Breast epithelium (tissue), 3 donors: ENCODE measurements at regions not wholly inside any gene's neighbourhood (a gene's known extent, or its start where the extent isn't known, plus 50 kb on each side); places are given as distances from the start of the nearest gene placed in this dataset.

ENCODE experiments used
- CTCF ChIP-seq, 3 donors: fragments of 450-650 bp; IDR thresholded peaks; one replicate each; pipeline ENCODE4 v1.5.1; 2016 to 2017; ENCODE audit warnings: antibody characterized with exemption in 3 of 3, mild to moderate bottlenecking in 3 of 3, moderate library complexity in 3 of 3
- POLR2A ChIP-seq: fragments of 450-650 bp; IDR thresholded peaks from one replicate; pipeline ENCODE4 v1.6.1; 2016; ENCODE audit warnings: antibody characterized with exemption, mild to moderate bottlenecking, moderate library complexity

DNA sequence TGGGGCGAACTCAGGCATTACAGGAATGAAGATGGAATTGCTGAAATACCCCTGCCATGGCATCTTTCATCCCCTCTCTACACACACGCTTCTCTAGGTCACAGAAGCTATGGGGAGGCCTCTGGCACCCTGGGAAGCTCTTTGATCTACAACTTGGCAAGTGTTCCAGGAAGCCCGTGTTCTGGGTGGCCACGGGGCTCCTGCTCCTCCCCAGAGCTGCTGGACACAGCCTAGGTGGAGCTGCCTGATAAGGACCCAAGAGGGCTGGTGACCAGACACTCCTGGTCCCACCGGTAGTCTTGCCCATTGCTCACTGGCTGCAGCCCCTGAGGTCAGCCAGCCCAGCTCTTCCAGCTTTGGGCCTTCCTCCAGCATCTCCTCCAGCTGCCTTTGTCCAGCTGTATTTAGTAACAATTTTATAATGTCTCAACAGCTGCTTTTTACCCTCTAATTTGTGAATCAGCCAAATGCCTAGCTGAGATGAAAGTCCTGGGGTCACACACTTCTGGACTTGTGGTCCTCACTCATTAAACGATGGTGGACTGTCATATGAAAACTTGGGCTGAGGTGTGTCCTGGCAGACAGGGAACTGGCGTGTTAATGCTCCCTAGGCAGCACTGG, 72.8 kb upstream of the SPATA13 start:
- no peak for TF ChIP-seq CTCF (IDR thresholded peaks at IDR 0.05)
- no peak for TF ChIP-seq POLR2A
